ENCODE measurements at regions not wholly inside any gene's neighbourhood (a gene's known extent, or its start where the extent isn't known, plus 50 kb on each side); places are given as distances from the start of the nearest gene placed in this dataset.
"Not testable (repeated sequence)": the region's sequence is repeated elsewhere in the genome, so short reads cannot be mapped to it uniquely, and the experiment has no call there.

DNA sequence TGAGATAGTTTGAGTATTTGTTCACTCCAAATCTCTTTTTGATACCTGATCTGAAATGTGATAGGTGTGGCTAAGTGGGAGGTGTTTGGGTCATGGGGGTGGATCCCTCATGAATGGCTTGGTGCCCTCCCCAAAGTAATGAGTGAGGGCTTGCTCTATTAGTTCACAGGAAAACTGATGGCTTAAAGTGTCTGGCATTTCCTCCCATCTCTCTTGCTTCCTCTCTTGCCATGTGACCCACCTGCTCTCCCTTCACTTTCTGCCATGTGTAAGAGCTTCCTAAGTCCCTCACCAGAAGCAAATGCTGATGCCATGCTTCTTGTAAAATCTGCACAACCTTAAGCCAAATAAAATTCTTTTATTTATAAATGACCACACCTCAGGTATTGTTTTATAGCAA is 61.1 kb downstream of the MAD2L1 start:
- Histone ChIP-seq H3K4me1 (ENCODE audit: insufficient read depth, low read length) (no peaks in the 10 kb centered on the region), H3K27ac (ENCODE audit: low read depth, low read length) (no peak overlapping the region), H3K9me3 (ENCODE audit: low read length) (no peaks in the 10 kb centered on the region), H3K36me3 (ENCODE audit: insufficient read depth, low read length) (no peaks in the 10 kb centered on the region), H3K27me3 (ENCODE audit: insufficient read depth, low read length, poor library complexity, severe bottlenecking) (peaks cover 6% of the 10 kb centered on the region), H3K4me3 (ENCODE audit: low read length) (no peak overlapping the region)
- ChIA-PET POLR2A (no interaction called here), CTCF (no interaction called here)
- no peak for DNase-seq
- H3K27ac Mint-ChIP-seq, result no peak overlapping the region
- no peaks in the 10 kb centered on the region for H3K36me3 Mint-ChIP-seq
- H3K4me1 Mint-ChIP-seq, result no peaks in the 10 kb centered on the region
- H3K9me3 Mint-ChIP-seq, result no peaks in the 10 kb centered on the region
- no peak overlapping the region for H3K4me3 Mint-ChIP-seq
- peaks cover 0 to 8% of the 10 kb centered on the region in 2 donors for H3K27me3 Mint-ChIP-seq

DNA sequence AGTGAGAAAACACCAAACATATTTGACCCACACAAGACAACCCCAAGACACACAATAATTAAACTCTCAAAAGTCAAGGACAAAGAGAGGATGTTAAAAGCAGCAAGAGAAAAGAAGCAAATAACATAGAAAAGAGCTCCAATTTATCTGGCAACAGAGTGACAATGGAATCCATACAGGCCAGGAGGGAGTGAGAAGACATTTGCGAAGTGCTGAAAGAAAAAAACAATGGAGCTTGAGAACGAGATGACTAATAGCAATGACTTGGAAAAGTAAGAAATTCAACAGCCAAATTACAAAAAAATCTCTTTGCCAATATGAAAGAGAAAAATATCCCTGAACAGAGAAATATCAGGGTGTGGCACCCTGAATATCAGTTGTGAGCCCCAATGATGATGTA is 61.6 kb downstream of the MAD2L1 start:
- Histone ChIP-seq H3K27me3 (ENCODE audit: insufficient read depth, low read length, poor library complexity, severe bottlenecking) (peaks cover 6% of the 10 kb centered on the region), H3K4me1 (ENCODE audit: insufficient read depth, low read length) (no peaks in the 10 kb centered on the region), H3K4me3 (ENCODE audit: low read length) (no peak overlapping the region), H3K9me3 (ENCODE audit: low read length) (no peaks in the 10 kb centered on the region), H3K27ac (ENCODE audit: low read depth, low read length) (no peak overlapping the region), H3K36me3 (ENCODE audit: insufficient read depth, low read length) (no peaks in the 10 kb centered on the region)
- H3K27ac Mint-ChIP-seq, result no peak overlapping the region
- H3K9me3 Mint-ChIP-seq, result no peaks in the 10 kb centered on the region
- H3K36me3 Mint-ChIP-seq, result no peaks in the 10 kb centered on the region
- H3K4me1 Mint-ChIP-seq, result no peaks in the 10 kb centered on the region
- peaks cover 0 to 9% of the 10 kb centered on the region in 2 donors for H3K27me3 Mint-ChIP-seq
- ChIA-PET POLR2A (no interaction called here), CTCF (no interaction called here)
- H3K4me3 Mint-ChIP-seq, result no peak overlapping the region
- no peak for DNase-seq

DNA sequence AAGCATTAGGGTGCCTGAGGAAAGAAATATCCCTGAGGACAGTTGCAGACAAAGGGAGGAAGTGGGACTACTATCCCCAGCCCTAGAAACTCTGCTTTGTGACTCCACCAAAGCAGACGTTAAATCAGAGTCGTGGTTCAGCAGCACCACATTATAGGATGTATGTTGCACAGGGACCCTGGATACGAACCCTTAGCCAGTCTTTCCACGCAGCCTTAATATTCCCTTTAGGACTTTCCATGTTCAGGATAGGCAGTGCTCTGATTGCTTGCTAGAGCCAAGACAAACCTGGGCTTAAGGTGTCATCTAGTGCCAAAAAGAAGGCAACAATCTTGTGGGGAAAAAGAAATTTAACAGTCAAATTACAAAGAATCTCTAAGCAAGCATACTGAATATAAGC is 62.6 kb downstream of the MAD2L1 start:
- CTCF ChIA-PET, result no interaction called here

DNA sequence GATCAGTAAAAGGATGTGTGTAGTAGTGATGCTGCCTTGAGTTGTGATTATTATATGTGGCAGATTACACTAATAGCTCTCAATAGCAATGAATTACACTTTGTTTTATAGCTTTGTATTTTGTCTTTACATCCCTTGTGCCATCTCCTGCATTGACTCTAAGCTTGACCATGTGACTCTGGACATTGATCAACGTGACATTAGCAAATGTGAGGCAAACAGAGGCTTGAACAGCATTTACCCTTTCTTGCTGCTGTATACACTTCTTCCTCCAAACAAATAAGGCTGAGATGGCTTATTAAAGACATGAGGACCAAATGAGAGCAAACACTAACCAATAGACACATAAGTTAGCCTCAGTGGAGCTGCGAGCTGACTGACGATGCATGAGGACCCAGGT is 63.5 kb downstream of the MAD2L1 start:
- no peaks in the 10 kb centered on the region for H3K4me1 Mint-ChIP-seq
- Histone ChIP-seq H3K36me3 (ENCODE audit: insufficient read depth, low read length) (no peaks in the 10 kb centered on the region), H3K4me3 (ENCODE audit: low read length) (no peak overlapping the region), H3K27me3 (ENCODE audit: insufficient read depth, low read length, poor library complexity, severe bottlenecking) (peaks cover 6% of the 10 kb centered on the region), H3K9me3 (ENCODE audit: low read length) (no peaks in the 10 kb centered on the region), H3K27ac (ENCODE audit: low read depth, low read length) (no peak overlapping the region), H3K4me1 (ENCODE audit: insufficient read depth, low read length) (no peaks in the 10 kb centered on the region)
- no peak for DNase-seq
- ChIA-PET POLR2A (no interaction called here), CTCF (no interaction called here)
- peaks cover 2 to 13% of the 10 kb centered on the region in 2 donors for H3K27me3 Mint-ChIP-seq
- H3K27ac Mint-ChIP-seq, result no peak overlapping the region
- no peaks in the 10 kb centered on the region for H3K9me3 Mint-ChIP-seq
- no peaks in the 10 kb centered on the region for H3K36me3 Mint-ChIP-seq
- no peak overlapping the region for H3K4me3 Mint-ChIP-seq

More for the DNA sequence above, 62.6 kb downstream of the MAD2L1 start:
- Mint-ChIP-seq H3K4me1 (no peaks in the 10 kb centered on the region), H3K4me3 (no peak overlapping the region), H3K27ac (peak overlapping the region in 1 of 8 donors; percentile 20), H3K36me3 (no peaks in the 10 kb centered on the region), H3K27me3 (peaks cover 0 to 13% of the 10 kb centered on the region in 2 donors), H3K9me3 (no peaks in the 10 kb centered on the region)
- POLR2A ChIA-PET, result no interaction called here
- peaks cover 6% of the 10 kb centered on the region for H3K27me3 ChIP-seq (ENCODE audit: insufficient read depth, low read length, poor library complexity, severe bottlenecking)
- H3K4me3 ChIP-seq (ENCODE audit: low read length), result no peak overlapping the region
- H3K4me1 ChIP-seq (ENCODE audit: insufficient read depth, low read length), result no peaks in the 10 kb centered on the region
- no peaks in the 10 kb centered on the region for H3K36me3 ChIP-seq (ENCODE audit: insufficient read depth, low read length)
- no peak for DNase-seq
- H3K27ac ChIP-seq (ENCODE audit: low read depth, low read length), result no peak overlapping the region
- no peaks in the 10 kb centered on the region for H3K9me3 ChIP-seq (ENCODE audit: low read length)

DNA sequence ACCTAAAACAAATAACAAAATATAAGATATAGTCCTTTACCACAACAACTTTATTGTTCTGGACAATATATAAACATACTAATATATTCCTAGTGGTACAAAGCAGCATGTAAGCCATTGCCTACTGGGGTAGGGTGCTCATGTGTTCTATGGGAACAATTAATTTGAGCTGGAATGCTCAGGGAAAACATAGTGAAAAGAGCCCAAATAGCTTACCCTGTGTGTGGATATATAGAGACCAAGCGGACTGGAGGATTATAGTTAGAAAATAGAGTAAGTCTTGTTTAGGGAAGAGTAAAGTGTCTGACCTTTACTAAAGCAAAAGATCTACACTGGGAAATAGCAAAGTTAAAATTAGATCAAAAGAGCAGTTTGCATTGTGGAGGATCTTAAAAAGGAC is 64.8 kb downstream of the MAD2L1 start:
- no peak overlapping the region for H3K4me3 Mint-ChIP-seq
- Histone ChIP-seq H3K9me3 (ENCODE audit: low read length) (no peaks in the 10 kb centered on the region), H3K27ac (ENCODE audit: low read depth, low read length) (no peak overlapping the region), H3K4me3 (ENCODE audit: low read length) (no peak overlapping the region), H3K4me1 (ENCODE audit: insufficient read depth, low read length) (no peaks in the 10 kb centered on the region), H3K36me3 (ENCODE audit: insufficient read depth, low read length) (no peaks in the 10 kb centered on the region), H3K27me3 (ENCODE audit: insufficient read depth, low read length, poor library complexity, severe bottlenecking) (peaks cover 6% of the 10 kb centered on the region)
- CTCF ChIA-PET, result no interaction called here
- no peaks in the 10 kb centered on the region for H3K36me3 Mint-ChIP-seq
- no peak overlapping the region for H3K27ac Mint-ChIP-seq
- POLR2A ChIA-PET, result no interaction called here
- H3K4me1 Mint-ChIP-seq, result no peaks in the 10 kb centered on the region
- no peak for DNase-seq
- H3K27me3 Mint-ChIP-seq, result peaks cover 2 to 13% of the 10 kb centered on the region in 2 donors
- no peaks in the 10 kb centered on the region for H3K9me3 Mint-ChIP-seq

DNA sequence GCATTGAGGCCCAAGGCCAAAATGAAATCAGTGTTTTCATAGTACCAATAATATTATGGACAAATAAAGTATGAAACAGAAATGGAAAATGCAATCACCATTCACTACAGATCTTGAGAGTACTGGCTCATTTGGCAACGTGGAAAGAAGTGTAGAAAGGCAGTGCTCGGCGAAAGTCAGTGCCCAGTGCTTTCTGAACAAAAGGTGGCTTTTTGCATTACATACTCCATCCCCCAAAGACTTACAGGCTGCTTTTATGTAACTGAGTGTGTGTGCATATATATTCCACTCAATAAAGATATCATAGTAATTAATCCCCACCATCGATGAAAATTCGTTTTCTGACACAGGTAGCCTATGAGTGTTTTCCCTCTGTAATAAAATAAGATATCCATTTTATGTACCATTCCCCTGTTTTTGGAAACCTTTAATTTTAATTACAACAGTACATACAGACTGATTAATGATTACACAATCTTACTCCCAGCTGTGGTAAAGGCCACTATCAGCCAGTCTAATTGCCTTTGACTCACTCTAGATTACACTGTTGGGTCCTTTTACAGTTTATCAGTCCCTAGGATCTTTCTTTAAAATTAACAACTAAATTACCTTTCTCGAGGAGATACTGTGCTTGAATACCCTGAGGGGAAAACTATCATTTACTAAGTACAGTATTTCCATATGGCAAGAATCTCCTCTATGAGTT is 65.9 kb downstream of the MAD2L1 start:
- H3K4me3 Mint-ChIP-seq, result no peak overlapping the region
- no peak overlapping the region for H3K27ac ChIP-seq (ENCODE audit: low read depth, low read length)
- POLR2A ChIA-PET, result no interaction called here
- no peak overlapping the region for H3K27ac Mint-ChIP-seq
- peaks cover 2 to 13% of the 10 kb centered on the region in 2 donors for H3K27me3 Mint-ChIP-seq
- CTCF ChIA-PET, result no interaction called here
- no peaks in the 10 kb centered on the region for H3K4me1 ChIP-seq (ENCODE audit: insufficient read depth, low read length)
- H3K27me3 ChIP-seq (ENCODE audit: insufficient read depth, low read length, poor library complexity, severe bottlenecking), result peaks cover 6% of the 10 kb centered on the region
- no peaks in the 10 kb centered on the region for H3K36me3 ChIP-seq (ENCODE audit: insufficient read depth, low read length)
- no peaks in the 10 kb centered on the region for H3K9me3 Mint-ChIP-seq
- H3K4me3 ChIP-seq (ENCODE audit: low read length), result no peak overlapping the region
- no peaks in the 10 kb centered on the region for H3K9me3 ChIP-seq (ENCODE audit: low read length)
- no peak for DNase-seq
- H3K4me1 Mint-ChIP-seq, result no peaks in the 10 kb centered on the region
- no peaks in the 10 kb centered on the region for H3K36me3 Mint-ChIP-seq

DNA sequence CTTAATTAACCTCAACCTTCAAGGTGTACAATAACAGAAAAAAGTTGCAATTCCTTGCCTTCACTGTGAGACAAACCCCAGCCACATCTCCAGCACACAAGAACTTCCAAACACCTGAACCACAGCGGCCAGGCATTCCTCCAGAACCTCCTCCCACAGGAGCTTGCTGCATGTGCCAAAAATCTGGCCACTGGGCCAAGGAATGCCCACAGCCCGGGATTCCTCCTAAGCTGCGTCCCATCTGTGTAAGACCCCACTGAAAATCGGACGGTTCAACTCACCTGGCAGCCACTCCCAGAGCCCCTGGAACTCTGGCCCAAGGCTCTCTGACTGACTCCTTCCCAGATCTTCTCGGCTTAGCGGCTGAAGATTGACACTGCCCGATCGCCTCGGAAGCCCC is 70.6 kb downstream of the MAD2L1 start:
- H3K4me1 Mint-ChIP-seq; H3K4me1 ChIP-seq (ENCODE audit: insufficient read depth, low read length); H3K4me3 ChIP-seq (ENCODE audit: low read length); H3K9me3 ChIP-seq (ENCODE audit: low read length); DNase-seq; H3K4me3 Mint-ChIP-seq; H3K36me3 ChIP-seq (ENCODE audit: insufficient read depth, low read length); H3K36me3 Mint-ChIP-seq; H3K9me3 Mint-ChIP-seq; H3K27me3 Mint-ChIP-seq; H3K27ac Mint-ChIP-seq; H3K27ac ChIP-seq (ENCODE audit: low read depth, low read length); POLR2A ChIA-PET; CTCF ChIA-PET; H3K27me3 ChIP-seq (ENCODE audit: insufficient read depth, low read length, poor library complexity, severe bottlenecking): not testable (repeated sequence)

DNA sequence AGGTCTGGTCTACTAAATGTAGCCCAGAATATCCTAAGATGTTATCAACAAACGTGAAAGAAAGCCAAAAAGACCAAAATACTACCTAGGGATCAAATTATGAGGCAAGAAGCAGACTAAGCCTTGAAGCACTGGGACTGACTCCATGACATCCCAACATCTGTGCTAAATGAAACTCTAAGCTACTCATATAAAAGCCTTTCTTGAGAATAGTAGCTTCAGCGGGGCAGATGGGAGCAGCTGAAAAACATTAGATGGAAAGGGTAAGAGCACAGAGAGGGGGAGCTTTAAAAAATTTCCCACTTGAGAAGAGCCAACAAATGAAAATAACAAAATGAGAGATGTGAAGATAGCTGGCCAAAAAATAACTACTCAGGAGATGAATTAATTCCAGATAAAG is 81.7 kb downstream of the MAD2L1 start:
- Histone ChIP-seq H3K9me3 (ENCODE audit: low read length) (no peaks in the 10 kb centered on the region), H3K27me3 (ENCODE audit: insufficient read depth, low read length, poor library complexity, severe bottlenecking) (no peaks in the 10 kb centered on the region), H3K4me3 (ENCODE audit: low read length) (no peak overlapping the region), H3K4me1 (ENCODE audit: insufficient read depth, low read length) (no peaks in the 10 kb centered on the region), H3K27ac (ENCODE audit: low read depth, low read length) (no peak overlapping the region), H3K36me3 (ENCODE audit: insufficient read depth, low read length) (no peaks in the 10 kb centered on the region)
- Mint-ChIP-seq H3K27ac (no peak overlapping the region), H3K4me1 (no peaks in the 10 kb centered on the region), H3K4me3 (no peak overlapping the region), H3K9me3 (no peaks in the 10 kb centered on the region), H3K27me3 (peaks cover 3 to 6% of the 10 kb centered on the region in 2 donors), H3K36me3 (no peaks in the 10 kb centered on the region)
- CTCF ChIA-PET, result no interaction called here
- no peak for DNase-seq
- POLR2A ChIA-PET, result no interaction called here

DNA sequence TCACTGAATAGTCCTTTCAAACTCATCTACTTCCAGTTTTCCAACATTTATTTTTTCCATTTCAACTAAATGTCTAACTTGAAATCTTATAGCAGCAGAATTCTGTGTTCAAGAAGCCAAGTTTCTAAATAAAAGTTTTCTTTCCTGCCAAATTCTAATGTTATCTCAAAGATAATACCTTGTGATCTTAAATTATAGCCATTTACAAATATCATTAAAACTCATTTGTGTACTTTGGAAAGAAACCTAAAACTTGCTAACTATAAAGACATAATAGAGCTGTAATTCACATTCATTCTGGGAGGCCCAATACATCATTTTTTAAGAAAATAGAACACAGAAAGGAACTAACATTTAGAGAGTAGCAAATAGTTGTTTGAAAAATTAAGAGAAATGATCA is 83.9 kb downstream of the MAD2L1 start:
- H3K4me1 Mint-ChIP-seq, result no peaks in the 10 kb centered on the region
- H3K27ac Mint-ChIP-seq, result no peak overlapping the region
- no peak for DNase-seq
- no peaks in the 10 kb centered on the region for H3K4me1 ChIP-seq (ENCODE audit: insufficient read depth, low read length)
- no peak overlapping the region for H3K4me3 Mint-ChIP-seq
- H3K4me3 ChIP-seq (ENCODE audit: low read length), result no peak overlapping the region
- no peaks in the 10 kb centered on the region for H3K27me3 ChIP-seq (ENCODE audit: insufficient read depth, low read length, poor library complexity, severe bottlenecking)
- H3K9me3 Mint-ChIP-seq, result no peaks in the 10 kb centered on the region
- no peaks in the 10 kb centered on the region for H3K36me3 ChIP-seq (ENCODE audit: insufficient read depth, low read length)
- no peak overlapping the region for H3K27ac ChIP-seq (ENCODE audit: low read depth, low read length)
- CTCF ChIA-PET, result no interaction called here
- POLR2A ChIA-PET, result no interaction called here
- H3K36me3 Mint-ChIP-seq, result no peaks in the 10 kb centered on the region
- peaks cover 2 to 6% of the 10 kb centered on the region in 2 donors for H3K27me3 Mint-ChIP-seq
- no peaks in the 10 kb centered on the region for H3K9me3 ChIP-seq (ENCODE audit: low read length)
